HepG2 (cell line): ENCODE measurements at regions not wholly inside any gene's neighbourhood (a gene's known extent, or its start where the extent isn't known, plus 50 kb on each side); places are given as distances from the start of the nearest gene placed in this dataset.

Experiments used
- ATAC-seq: fragments of 200-7000 bp; cut with Tn5 transposase; 3 replicates; pipeline ENCODE4 v1.9.1; 2020; ENCODE audit warnings: mild to moderate bottlenecking, moderate library complexity
- BruUV-seq: library from RNA; stranded (reverse); fragments of 400-500 nt; replicated peaks from 2 replicates; lab custom pipeline; 2021; lab: Mats Ljungman, UMichigan
- CTCF ChIA-PET: fragments of 300-600 bp; formaldehyde crosslinking; extraction: SDS; loops from one replicate; lab custom pipeline; 2021; ENCODE audit warnings: low total read pairs, inconsistent platforms, low intra/inter-chr PET ratio; lab: Yijun Ruan, JAX
- POLR2A ChIA-PET: fragments of 350-600 bp; sonication (Branson Sonifier 250); formaldehyde crosslinking; loops from one replicate; lab custom pipeline; 2020; ENCODE audit warnings: antibody characterized with exemption, inconsistent platforms; lab: Yijun Ruan, JAX
- DNase-seq: peaks from one replicate; pipeline ENCODE4 v3.0.0-alpha.2; 2015; ENCODE audit warnings: low spot score
- FAIRE-seq: peaks from 3 replicates; lab custom pipeline; 2011; peaks lifted over from hg19 to GRCh38; lab: Jason Lieb, UNC
- H2AFZ ChIP-seq: one replicate; pipeline ENCODE4 v1.6.1; 2011; ENCODE audit warnings: low read length, inconsistent platforms
- H3K27ac ChIP-seq: fragments of 300-600 bp; 3 replicates; pipeline ENCODE4 v1.8.0; 2011; ENCODE audit warnings: mixed run types, mild to moderate bottlenecking, mixed read lengths, low read length, inconsistent platforms; ENCODE audit not compliant: insufficient read depth; ENCODE audit errors: extremely low read length
- H3K27me3 ChIP-seq, 2 experiments: fragments of 200-600 bp in 1 of 2; 2 replicates in 1 of 2; 3 replicates in 1 of 2; pipeline versions ENCODE4 v1.6.0 to v1.8.0; 2011; ENCODE audit warnings: low read length in 2 of 2, mild to moderate bottlenecking in 2 of 2, moderate library complexity in 2 of 2, inconsistent platforms in 1 of 2; ENCODE audit not compliant: insufficient read depth in 2 of 2, control insufficient read depth in 1 of 2
- H3K36me3 ChIP-seq, 2 experiments: fragments of 200-600 bp in 1 of 2; replicated peaks in 1 of 2; 2 replicates in 1 of 2; 3 replicates in 1 of 2; pipeline versions ENCODE4 v1.5.1 to v1.8.0; 2011; ENCODE audit warnings: low read length in 2 of 2, inconsistent platforms in 1 of 2; ENCODE audit not compliant: insufficient read depth in 2 of 2, control insufficient read depth in 1 of 2
- H3K4me1 ChIP-seq: 2 replicates; pipeline ENCODE4 v1.5.1; 2012; ENCODE audit warnings: low read length, inconsistent platforms; ENCODE audit not compliant: insufficient read depth
- H3K4me2 ChIP-seq: 2 replicates; pipeline ENCODE4 v1.6.0; 2011; ENCODE audit warnings: low read depth, low read length, inconsistent platforms
- H3K4me3 ChIP-seq, 3 experiments: fragments of 200-600 bp in 1 of 3; sonication (generic), shearing (Covaris generic) in 1 of 3; replicated peaks in 1 of 3; 2 replicates each; pipeline ENCODE4 v1.5.1; 2011 to 2016; ENCODE audit warnings: low read length in 3 of 3, inconsistent platforms in 2 of 3, low read depth in 2 of 3, mild to moderate bottlenecking in 2 of 3, control low read depth in 1 of 3, mixed read lengths in 1 of 3; ENCODE audit not compliant: insufficient read depth in 1 of 3
- H3K79me2 ChIP-seq: one replicate; pipeline ENCODE4 v1.6.1; 2011; ENCODE audit warnings: low read length, inconsistent platforms; ENCODE audit not compliant: insufficient read depth
- H3K9ac ChIP-seq: 2 replicates; pipeline ENCODE4 v1.6.0; 2011; ENCODE audit warnings: mild to moderate bottlenecking, low read depth, low read length, inconsistent platforms; ENCODE audit not compliant: insufficient read depth
- H3K9me3 ChIP-seq: 2 replicates; pipeline ENCODE4 v1.5.1; 2012; ENCODE audit warnings: mild to moderate bottlenecking, low read length
- H4K20me1 ChIP-seq: 2 replicates; pipeline ENCODE4 v1.6.0; 2011; ENCODE audit warnings: inconsistent platforms, mild to moderate bottlenecking, low read length, moderate library complexity; ENCODE audit not compliant: insufficient read depth
- LCORL ChIP-seq, 2 experiments: fragments of 450-650 bp in 1 of 2; sonication (generic) in 1 of 2; formaldehyde crosslinking in 1 of 2; IDR thresholded peaks; 2 replicates each; pipeline versions ENCODE4 v1.5.0 to v1.6.1; 2017 to 2020; ENCODE audit warnings: antibody characterized with exemption in 1 of 2, missing genetic modification reagents in 1 of 2
- NFIB ChIP-seq: sonication (generic); formaldehyde crosslinking; IDR thresholded peaks from 2 replicates; pipeline ENCODE4 v1.9.0; 2021; ENCODE audit warnings: missing genetic modification reagents, mild to moderate bottlenecking, borderline replicate concordance
- RFXAP ChIP-seq: sonication (generic); formaldehyde crosslinking; IDR thresholded peaks from 2 replicates; pipeline ENCODE4 v1.4.0; 2020; ENCODE audit warnings: missing genetic modification reagents, borderline replicate concordance
- ZBTB3 ChIP-seq: sonication (generic); formaldehyde crosslinking; IDR thresholded peaks from 2 replicates; pipeline ENCODE4 v1.4.0; 2020; ENCODE audit warnings: low read depth, mild to moderate bottlenecking, moderate library complexity, missing genetic modification reagents, borderline replicate concordance
- WGBS: methylation state at CpG from one replicate; pipeline ENCODE4 v1.1.6; 2017; ENCODE audit warnings: low lambda C conversion rate; 5-methylcytosine and 5-hydroxymethylcytosine counted together
- in situ Hi-C: cut with HindIII; loops from 2 replicates; pipeline ENCODE4 v1.10.0; 2017; ENCODE audit warnings: low pct_unique_long_range_greater_than_20kb; ENCODE audit not compliant: extremely low pct_ligation_motif_present
- intact Hi-C: fragments of 100-400 bp; cut with micrococcal nuclease; formaldehyde crosslinking; loops from one replicate; pipeline ENCODE4 v1.10.0; 2022; ENCODE audit not compliant: unreplicated experiment
- TF ChIP-seq, protein P1 (sequence below): sonication (generic); formaldehyde crosslinking; IDR thresholded peaks from 2 replicates; pipeline ENCODE4 v1.9.0; 2022; ENCODE audit warnings: missing genetic modification reagents, mild to moderate bottlenecking, borderline replicate concordance
- TF ChIP-seq, protein P2 (sequence below): sonication (generic); formaldehyde crosslinking; IDR thresholded peaks from 2 replicates; pipeline ENCODE4 v1.8.0; 2022; ENCODE audit warnings: mild to moderate bottlenecking, missing genetic modification reagents; ENCODE audit not compliant: insufficient replicate concordance

DNA sequence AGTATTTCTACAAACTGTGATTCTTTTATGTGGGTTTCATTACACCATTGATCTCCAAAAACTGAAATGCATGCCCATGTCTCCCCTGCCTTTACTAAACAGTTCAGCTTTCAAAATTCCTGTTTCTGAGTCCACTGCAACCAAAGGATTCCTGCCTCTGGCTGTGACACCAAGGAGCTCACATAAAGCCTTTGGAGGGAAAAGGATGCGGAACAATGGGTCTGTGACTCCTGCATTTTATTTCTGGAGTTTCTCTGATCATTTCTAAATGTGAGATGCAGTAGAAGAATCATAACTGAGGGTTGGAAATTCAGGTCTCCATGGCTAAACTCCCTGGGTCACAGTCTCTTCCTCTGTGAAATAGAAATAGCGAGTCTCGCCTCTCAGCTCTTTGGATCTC, 149.5 kb downstream of the MEX3B start:
- in situ Hi-C loops, result no loop called here
- CTCF ChIA-PET, result no interaction called here
- no peak for FAIRE-seq

More for the DNA sequence above, 149.5 kb downstream of the MEX3B start:
- Histone ChIP-seq H3K27ac (no peak overlapping the region), H3K4me2 (no peak overlapping the region), H3K27me3 (no peaks in the 10 kb centered on the region), H2AFZ (no peak overlapping the region), H3K79me2 (no peaks in the 10 kb centered on the region), H3K9me3 (no peaks in the 10 kb centered on the region), H4K20me1 (no peaks in the 10 kb centered on the region), H3K4me3 (no peak overlapping the region), H3K9ac (no peak overlapping the region), H3K36me3 (no peaks in the 10 kb centered on the region), H3K4me1 (no peaks in the 10 kb centered on the region)
- intact Hi-C loops, result no loop called here
- TF ChIP-seq LCORL (IDR thresholded peaks at IDR 0.05) (no peak), LCORL (CRISPR knock-in tag; IDR thresholded peaks at IDR 0.05) (no peak), ZBTB3 (CRISPR knock-in tag) (no peak), RFXAP (CRISPR knock-in tag) (no peak), NFIB (no peak)
- TF ChIP-seq, protein P1, sequence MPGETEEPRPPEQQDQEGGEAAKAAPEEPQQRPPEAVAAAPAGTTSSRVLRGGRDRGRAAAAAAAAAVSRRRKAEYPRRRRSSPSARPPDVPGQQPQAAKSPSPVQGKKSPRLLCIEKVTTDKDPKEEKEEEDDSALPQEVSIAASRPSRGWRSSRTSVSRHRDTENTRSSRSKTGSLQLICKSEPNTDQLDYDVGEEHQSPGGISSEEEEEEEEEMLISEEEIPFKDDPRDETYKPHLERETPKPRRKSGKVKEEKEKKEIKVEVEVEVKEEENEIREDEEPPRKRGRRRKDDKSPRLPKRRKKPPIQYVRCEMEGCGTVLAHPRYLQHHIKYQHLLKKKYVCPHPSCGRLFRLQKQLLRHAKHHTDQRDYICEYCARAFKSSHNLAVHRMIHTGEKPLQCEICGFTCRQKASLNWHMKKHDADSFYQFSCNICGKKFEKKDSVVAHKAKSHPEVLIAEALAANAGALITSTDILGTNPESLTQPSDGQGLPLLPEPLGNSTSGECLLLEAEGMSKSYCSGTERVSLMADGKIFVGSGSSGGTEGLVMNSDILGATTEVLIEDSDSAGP, result no peak
- TF ChIP-seq, protein P2, sequence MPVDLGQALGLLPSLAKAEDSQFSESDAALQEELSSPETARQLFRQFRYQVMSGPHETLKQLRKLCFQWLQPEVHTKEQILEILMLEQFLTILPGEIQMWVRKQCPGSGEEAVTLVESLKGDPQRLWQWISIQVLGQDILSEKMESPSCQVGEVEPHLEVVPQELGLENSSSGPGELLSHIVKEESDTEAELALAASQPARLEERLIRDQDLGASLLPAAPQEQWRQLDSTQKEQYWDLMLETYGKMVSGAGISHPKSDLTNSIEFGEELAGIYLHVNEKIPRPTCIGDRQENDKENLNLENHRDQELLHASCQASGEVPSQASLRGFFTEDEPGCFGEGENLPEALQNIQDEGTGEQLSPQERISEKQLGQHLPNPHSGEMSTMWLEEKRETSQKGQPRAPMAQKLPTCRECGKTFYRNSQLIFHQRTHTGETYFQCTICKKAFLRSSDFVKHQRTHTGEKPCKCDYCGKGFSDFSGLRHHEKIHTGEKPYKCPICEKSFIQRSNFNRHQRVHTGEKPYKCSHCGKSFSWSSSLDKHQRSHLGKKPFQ (CRISPR knock-in tag), result no peak
- BruUV-seq, result no TSS peak
- 18% methylated on average over 3 of the region's 3 CpGs for WGBS
- POLR2A ChIA-PET, result no interaction called here
- ATAC-seq (no peak), DNase-seq (no peak)
